ENCODE measurements at regions not wholly inside any gene's neighbourhood (a gene's known extent, or its start where the extent isn't known, plus 50 kb on each side); places are given as distances from the start of the nearest gene placed in this dataset.

GRCh38 chr10:106278383-106278782 lies 886.1 kb downstream of the SORCS1 start:
- TF ChIP-seq CTCF (IDR thresholded peaks at IDR 0.05; ENCODE audit: insufficient read depth, low read length, poor library complexity, severe bottlenecking): no peak
- no peak for TF ChIP-seq EZH2phosphoT487 (conservative IDR thresholded peaks at IDR 0.05; ENCODE audit: low read length)
